ENCODE measurements at regions not wholly inside any gene's neighbourhood (a gene's known extent, or its start where the extent isn't known, plus 50 kb on each side); places are given as distances from the start of the nearest gene placed in this dataset.

- Histone ChIP-seq H3K9me3 (ENCODE audit: control insufficient read depth in 4 of 4, low read length in 3 of 4) (no peaks in the 10 kb centered on the region), H3K27me3 (ENCODE audit: control insufficient read depth in 4 of 4, insufficient read depth in 4 of 4, low read length in 3 of 4) (peaks cover 0 to 2% (median 0%) of the 10 kb centered on the region in 4 donors), H3K27ac (ENCODE audit: low read depth in 1 of 2, low read length in 2 of 2) (no peak overlapping the region), H3K4me1 (ENCODE audit: control insufficient read depth in 4 of 4, insufficient read depth in 4 of 4, low read length in 3 of 4) (no peaks in the 10 kb centered on the region), H3K4me3 (ENCODE audit: low read depth in 1 of 3, low read length in 3 of 3) (no peak overlapping the region), H3K36me3 (ENCODE audit: control insufficient read depth in 4 of 4, insufficient read depth in 3 of 4, low read depth in 1 of 4, low read length in 3 of 4) (no peaks in the 10 kb centered on the region), H3K9ac (ENCODE audit: low read depth in 1 of 2, low read length in 2 of 2) (no peak overlapping the region)
- DNase-seq (ENCODE audit: low spot score), result no peak
- TF ChIP-seq HNF4A (conservative IDR thresholded peaks at IDR 0.05) (no peak), YY1 (IDR thresholded peaks at IDR 0.05) (no peak), JUND (IDR thresholded peaks at IDR 0.05) (no peak), NR2F2 (IDR thresholded peaks at IDR 0.05) (no peak), TAF1 (conservative IDR thresholded peaks at IDR 0.05) (no peak), RXRA (IDR thresholded peaks at IDR 0.05) (no peak), EGR1 (IDR thresholded peaks at IDR 0.05; ENCODE audit: low read depth in 2 of 2) (no peak), MAX (IDR thresholded peaks at IDR 0.05) (no peak), CTCF (IDR thresholded peaks at IDR 0.05; ENCODE audit: low read depth, low read length, missing input control) (no peak)
- TF ChIP-seq, protein P1, sequence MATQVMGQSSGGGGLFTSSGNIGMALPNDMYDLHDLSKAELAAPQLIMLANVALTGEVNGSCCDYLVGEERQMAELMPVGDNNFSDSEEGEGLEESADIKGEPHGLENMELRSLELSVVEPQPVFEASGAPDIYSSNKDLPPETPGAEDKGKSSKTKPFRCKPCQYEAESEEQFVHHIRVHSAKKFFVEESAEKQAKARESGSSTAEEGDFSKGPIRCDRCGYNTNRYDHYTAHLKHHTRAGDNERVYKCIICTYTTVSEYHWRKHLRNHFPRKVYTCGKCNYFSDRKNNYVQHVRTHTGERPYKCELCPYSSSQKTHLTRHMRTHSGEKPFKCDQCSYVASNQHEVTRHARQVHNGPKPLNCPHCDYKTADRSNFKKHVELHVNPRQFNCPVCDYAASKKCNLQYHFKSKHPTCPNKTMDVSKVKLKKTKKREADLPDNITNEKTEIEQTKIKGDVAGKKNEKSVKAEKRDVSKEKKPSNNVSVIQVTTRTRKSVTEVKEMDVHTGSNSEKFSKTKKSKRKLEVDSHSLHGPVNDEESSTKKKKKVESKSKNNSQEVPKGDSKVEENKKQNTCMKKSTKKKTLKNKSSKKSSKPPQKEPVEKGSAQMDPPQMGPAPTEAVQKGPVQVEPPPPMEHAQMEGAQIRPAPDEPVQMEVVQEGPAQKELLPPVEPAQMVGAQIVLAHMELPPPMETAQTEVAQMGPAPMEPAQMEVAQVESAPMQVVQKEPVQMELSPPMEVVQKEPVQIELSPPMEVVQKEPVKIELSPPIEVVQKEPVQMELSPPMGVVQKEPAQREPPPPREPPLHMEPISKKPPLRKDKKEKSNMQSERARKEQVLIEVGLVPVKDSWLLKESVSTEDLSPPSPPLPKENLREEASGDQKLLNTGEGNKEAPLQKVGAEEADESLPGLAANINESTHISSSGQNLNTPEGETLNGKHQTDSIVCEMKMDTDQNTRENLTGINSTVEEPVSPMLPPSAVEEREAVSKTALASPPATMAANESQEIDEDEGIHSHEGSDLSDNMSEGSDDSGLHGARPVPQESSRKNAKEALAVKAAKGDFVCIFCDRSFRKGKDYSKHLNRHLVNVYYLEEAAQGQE (IDR thresholded peaks at IDR 0.05), result no peak
- TF ChIP-seq, protein P2, sequence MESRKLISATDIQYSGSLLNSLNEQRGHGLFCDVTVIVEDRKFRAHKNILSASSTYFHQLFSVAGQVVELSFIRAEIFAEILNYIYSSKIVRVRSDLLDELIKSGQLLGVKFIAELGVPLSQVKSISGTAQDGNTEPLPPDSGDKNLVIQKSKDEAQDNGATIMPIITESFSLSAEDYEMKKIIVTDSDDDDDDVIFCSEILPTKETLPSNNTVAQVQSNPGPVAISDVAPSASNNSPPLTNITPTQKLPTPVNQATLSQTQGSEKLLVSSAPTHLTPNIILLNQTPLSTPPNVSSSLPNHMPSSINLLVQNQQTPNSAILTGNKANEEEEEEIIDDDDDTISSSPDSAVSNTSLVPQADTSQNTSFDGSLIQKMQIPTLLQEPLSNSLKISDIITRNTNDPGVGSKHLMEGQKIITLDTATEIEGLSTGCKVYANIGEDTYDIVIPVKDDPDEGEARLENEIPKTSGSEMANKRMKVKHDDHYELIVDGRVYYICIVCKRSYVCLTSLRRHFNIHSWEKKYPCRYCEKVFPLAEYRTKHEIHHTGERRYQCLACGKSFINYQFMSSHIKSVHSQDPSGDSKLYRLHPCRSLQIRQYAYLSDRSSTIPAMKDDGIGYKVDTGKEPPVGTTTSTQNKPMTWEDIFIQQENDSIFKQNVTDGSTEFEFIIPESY (IDR thresholded peaks at IDR 0.05), result no peak
- WGBS, result 86% methylated on average over 8 of the region's 8 CpGs
These were observed 317.7 kb downstream of the MATN1 start for GRCh38 chr1:30405631-30406212.

DNA sequence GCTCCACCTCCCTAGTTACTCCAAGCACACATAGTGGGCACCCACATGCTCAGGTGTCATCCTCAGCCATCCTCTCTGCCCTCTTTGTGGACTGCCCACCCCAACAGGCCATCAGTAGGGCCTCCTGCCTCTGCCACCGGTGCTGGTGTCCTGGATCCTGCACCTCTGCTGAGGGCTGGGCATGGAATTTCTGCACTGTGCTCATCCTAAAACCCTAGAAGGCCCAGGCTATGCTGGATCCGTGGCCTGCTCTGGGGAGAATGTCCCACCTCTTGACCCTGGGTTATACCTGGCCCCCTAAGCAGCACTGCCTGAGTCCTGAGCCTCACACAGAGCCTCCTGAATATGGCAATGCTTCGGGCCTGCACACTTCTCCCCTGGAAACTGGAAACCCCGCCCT lies 318.3 kb downstream of the MATN1 start:
- no peak for DNase-seq (ENCODE audit: low spot score)
- 73% methylated on average over 4 of the region's 4 CpGs for WGBS
- H3K27me3 ChIP-seq (ENCODE audit: control insufficient read depth in 4 of 4, insufficient read depth in 4 of 4, low read length in 3 of 4), result peaks cover 0 to 2% (median 0%) of the 10 kb centered on the region in 4 donors

More for the DNA sequence above, 318.3 kb downstream of the MATN1 start:
- H3K9me3 ChIP-seq (ENCODE audit: control insufficient read depth in 4 of 4, low read length in 3 of 4), result no peaks in the 10 kb centered on the region
- no peak overlapping the region for H3K4me3 ChIP-seq (ENCODE audit: low read depth in 1 of 3, low read length in 3 of 3)
- no peak overlapping the region for H3K9ac ChIP-seq (ENCODE audit: low read depth in 1 of 2, low read length in 2 of 2)
- no peaks in the 10 kb centered on the region for H3K4me1 ChIP-seq (ENCODE audit: control insufficient read depth in 4 of 4, insufficient read depth in 4 of 4, low read length in 3 of 4)
- TF ChIP-seq JUND (IDR thresholded peaks at IDR 0.05) (no peak), RXRA (IDR thresholded peaks at IDR 0.05) (no peak), NR2F2 (IDR thresholded peaks at IDR 0.05) (no peak), HNF4G (IDR thresholded peaks at IDR 0.05) (no peak), CTCF (IDR thresholded peaks at IDR 0.05; ENCODE audit: low read depth, low read length, missing input control) (no peak), FOXA2 (IDR thresholded peaks at IDR 0.05) (no peak), YY1 (IDR thresholded peaks at IDR 0.05) (no peak), FOXA1 (IDR thresholded peaks at IDR 0.05) (no peak), HNF4A (conservative IDR thresholded peaks at IDR 0.05) (no peak), GABPA (IDR thresholded peaks at IDR 0.05 in 1 of 2, conservative IDR thresholded peaks at IDR 0.05 in 1 of 2) (no peak)
- TF ChIP-seq, protein P2 (IDR thresholded peaks at IDR 0.05), result no peak
- H3K36me3 ChIP-seq (ENCODE audit: control insufficient read depth in 4 of 4, insufficient read depth in 3 of 4, low read depth in 1 of 4, low read length in 3 of 4), result no peaks in the 10 kb centered on the region
- no peak overlapping the region for H3K27ac ChIP-seq (ENCODE audit: low read depth in 1 of 2, low read length in 2 of 2)
